HFF-Myc (cell line): ENCODE measurements at regions not wholly inside any gene's neighbourhood (a gene's known extent, or its start where the extent isn't known, plus 50 kb on each side); places are given as distances from the start of the nearest gene placed in this dataset.
A peak's percentile ranks its signal among the peaks of the same experiment; 100 is the strongest.
"Not testable (repeated sequence)": the region's sequence is repeated elsewhere in the genome, so short reads cannot be mapped to it uniquely, and the experiment has no call there.

Experiments
- DNase-seq: peaks from one replicate; pipeline ENCODE4 v3.0.0-alpha.2; 2011; ENCODE audit warnings: low read depth; ENCODE audit errors: extremely low read depth
- H3K4me3 ChIP-seq: replicated peaks from 2 replicates; pipeline ENCODE4 v1.5.1; 2011; ENCODE audit warnings: low read depth, mild to moderate bottlenecking, control low read depth, low read length
- CTCF ChIP-seq: IDR thresholded peaks from 2 replicates; pipeline ENCODE4 v1.5.1; 2012; ENCODE audit warnings: mild to moderate bottlenecking, low read depth, low read length, control low read depth; ENCODE audit errors: missing control alignments

- TF ChIP-seq CTCF: no peak
- no peak for DNase-seq
- no peak overlapping the region for H3K4me3 ChIP-seq
These were observed 557.7 kb upstream of the CHAC2 start for GRCh38 chr2:53209679-53210458.

- TF ChIP-seq CTCF: no peak
- no peak overlapping the region for H3K4me3 ChIP-seq
- DNase-seq: no peak
These were observed 558.8 kb upstream of the CHAC2 start for GRCh38 chr2:53208815-53209214.

- H3K4me3 ChIP-seq, DNase-seq: not testable (repeated sequence)
These were observed 561.4 kb upstream of the CHAC2 start for GRCh38 chr2:53206226-53206625.

- no peak overlapping the region for H3K4me3 ChIP-seq
- peak; percentile 21 for TF ChIP-seq CTCF
These were observed 565.5 kb upstream of the CHAC2 start for GRCh38 chr2:53202063-53202462.

GRCh38 chr2:53200072-53200471, 567.5 kb upstream of the CHAC2 start:
- no peak for TF ChIP-seq CTCF
- DNase-seq: no peak
- no peak overlapping the region for H3K4me3 ChIP-seq

More at GRCh38 chr2:53202063-53202462, 565.5 kb upstream of the CHAC2 start:
- DNase-seq: peak; percentile 3

- H3K4me3 ChIP-seq: no peak overlapping the region
- TF ChIP-seq CTCF: no peak
- no peak for DNase-seq
These were observed 578.6 kb upstream of the CHAC2 start for GRCh38 chr2:53188851-53189510.

- no peak overlapping the region for H3K4me3 ChIP-seq
- no peak for TF ChIP-seq CTCF
- no peak for DNase-seq
These were observed 584.0 kb upstream of the CHAC2 start for GRCh38 chr2:53183581-53183980.
